SJSA1 (cell line): ENCODE measurements at regions not wholly inside any gene's neighbourhood (a gene's known extent, or its start where the extent isn't known, plus 50 kb on each side); places are given as distances from the start of the nearest gene placed in this dataset.

ENCODE experiments used
- DNase-seq, 2 experiments: peaks; one replicate each; pipeline ENCODE4 v3.0.0-alpha.2; 2015 to 2020; ENCODE audit warnings: low spot score in 2 of 2, low read depth in 1 of 2
- H3K27ac ChIP-seq: fragments of 250-450 bp; sonication (Bioruptor Pico); 2 replicates; pipeline ENCODE4 v1.5.1; 2020; ENCODE audit warnings: mild to moderate bottlenecking, moderate library complexity
- H3K27me3 ChIP-seq: fragments of 250-450 bp; sonication (Bioruptor Pico); replicated peaks from 2 replicates; pipeline ENCODE4 v1.5.1; 2020; ENCODE audit warnings: mild to moderate bottlenecking, moderate library complexity
- H3K36me3 ChIP-seq: fragments of 250-450 bp; sonication (Bioruptor Pico); 2 replicates; pipeline ENCODE4 v1.5.1; 2020; ENCODE audit warnings: mild to moderate bottlenecking
- H3K4me1 ChIP-seq: fragments of 250-450 bp; sonication (Bioruptor Pico); replicated peaks from 2 replicates; pipeline ENCODE4 v1.6.1; 2021; ENCODE audit warnings: mild to moderate bottlenecking
- H3K4me3 ChIP-seq: fragments of 250-450 bp; sonication (Bioruptor Pico); 2 replicates; pipeline ENCODE4 v1.5.1; 2020; ENCODE audit warnings: mild to moderate bottlenecking
- H3K9me3 ChIP-seq: fragments of 250-450 bp; sonication (Bioruptor Pico); replicated peaks from 2 replicates; pipeline ENCODE4 v1.5.1; 2020; ENCODE audit warnings: mild to moderate bottlenecking

GRCh38 chr12:59194794-59195193, 274.5 kb upstream of the LRIG3 start:
- Histone ChIP-seq H3K36me3 (no peaks in the 10 kb centered on the region), H3K4me1 (no peaks in the 10 kb centered on the region), H3K9me3 (no peaks in the 10 kb centered on the region), H3K27ac (no peak overlapping the region), H3K4me3 (no peak overlapping the region), H3K27me3 (no peaks in the 10 kb centered on the region)
- no peak for DNase-seq

GRCh38 chr12:59193476-59194050, 273.3 kb upstream of the LRIG3 start:
- Histone ChIP-seq H3K36me3 (no peaks in the 10 kb centered on the region), H3K4me3 (no peak overlapping the region), H3K9me3 (no peaks in the 10 kb centered on the region), H3K27me3 (no peaks in the 10 kb centered on the region), H3K27ac (no peak overlapping the region), H3K4me1 (no peaks in the 10 kb centered on the region)
- no peak for DNase-seq

GRCh38 chr12:59191372-59191771, 271.1 kb upstream of the LRIG3 start:
- Histone ChIP-seq H3K4me1 (no peaks in the 10 kb centered on the region), H3K36me3 (no peaks in the 10 kb centered on the region)
- DNase-seq: no peak

DNA sequence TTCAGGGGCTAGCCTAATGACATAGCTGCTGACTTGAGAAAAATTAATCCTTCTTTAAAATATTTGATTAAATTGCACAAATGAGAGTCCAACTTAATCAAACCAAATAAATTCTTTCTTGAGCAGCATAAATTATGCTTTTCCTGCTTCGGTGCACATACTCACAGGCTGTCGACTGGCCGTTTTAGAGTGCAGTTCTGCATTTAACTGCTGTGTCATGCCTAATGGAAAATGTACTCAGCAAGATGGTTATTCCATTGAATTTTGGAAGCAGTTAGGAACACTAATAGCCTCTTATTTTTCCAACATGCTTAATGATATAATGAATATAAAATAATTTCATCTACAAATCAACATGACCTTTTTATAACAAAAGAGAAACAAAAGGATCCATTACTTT, 266.1 kb upstream of the LRIG3 start:
- Histone ChIP-seq H3K9me3 (no peaks in the 10 kb centered on the region), H3K27ac (no peak overlapping the region), H3K4me1 (no peaks in the 10 kb centered on the region), H3K4me3 (no peak overlapping the region), H3K27me3 (0 out of 2 replicates have a peak, but pooled peaks cover 2% of the 10 kb centered on the region), H3K36me3 (no peaks in the 10 kb centered on the region)
- no peak for DNase-seq

More at GRCh38 chr12:59191372-59191771, 271.1 kb upstream of the LRIG3 start:
- Histone ChIP-seq H3K27ac (no peak overlapping the region), H3K27me3 (0 out of 2 replicates have a peak, but pooled peaks cover 2% of the 10 kb centered on the region), H3K9me3 (no peaks in the 10 kb centered on the region), H3K4me3 (no peak overlapping the region)

DNA sequence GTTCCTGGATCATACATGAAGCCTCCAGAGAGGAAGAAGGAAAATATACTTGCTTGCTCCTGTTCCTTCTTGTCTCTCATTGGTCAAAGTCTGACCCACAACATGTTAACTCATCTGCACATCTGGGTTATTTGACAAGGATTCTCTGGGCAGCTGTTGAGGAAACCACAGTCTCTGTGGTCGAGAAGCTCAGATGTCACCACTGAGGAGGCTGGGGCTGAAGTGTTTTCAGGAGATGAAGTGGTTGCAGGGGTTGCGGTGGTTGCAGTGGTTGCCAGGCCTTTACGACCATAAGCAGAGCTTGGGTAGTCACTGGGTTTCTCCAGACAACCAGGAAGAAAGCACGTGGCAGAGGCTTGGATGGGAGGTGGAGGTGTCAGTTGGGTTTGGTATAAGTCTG, 265.0 kb upstream of the LRIG3 start:
- Histone ChIP-seq H3K4me1 (no peaks in the 10 kb centered on the region), H3K4me3 (no peak overlapping the region), H3K27me3 (0 out of 2 replicates have a peak, but pooled peaks cover 2% of the 10 kb centered on the region), H3K36me3 (no peaks in the 10 kb centered on the region), H3K27ac (no peak overlapping the region), H3K9me3 (no peaks in the 10 kb centered on the region)
- no peak for DNase-seq

GRCh38 chr12:59182658-59183455, 262.6 kb upstream of the LRIG3 start:
- Histone ChIP-seq H3K36me3 (no peaks in the 10 kb centered on the region), H3K27ac (no peak overlapping the region), H3K27me3 (0 out of 2 replicates have a peak, but pooled peaks cover 2% of the 10 kb centered on the region), H3K4me1 (no peaks in the 10 kb centered on the region), H3K4me3 (no peak overlapping the region), H3K9me3 (no peaks in the 10 kb centered on the region)
- DNase-seq: no peak

DNA sequence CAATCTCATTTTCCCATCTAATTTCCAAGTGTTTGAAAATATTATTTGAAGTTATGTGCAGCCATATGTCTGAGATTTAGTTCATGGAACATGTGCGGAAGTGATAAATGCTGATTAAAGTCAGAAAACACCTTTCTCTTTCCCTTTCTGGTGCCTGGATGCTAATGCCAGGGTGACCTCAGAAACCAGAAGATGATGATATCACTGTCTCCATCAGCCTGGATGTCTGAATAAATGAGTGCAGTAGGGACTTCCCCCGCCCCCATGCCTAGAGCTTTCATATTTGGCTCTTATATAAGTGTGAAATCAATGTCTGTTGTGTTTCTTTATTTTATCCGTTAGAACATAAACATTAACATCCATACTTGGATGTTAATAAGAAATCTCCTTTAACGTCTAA, 261.9 kb upstream of the LRIG3 start:
- Histone ChIP-seq H3K27me3 (0 out of 2 replicates have a peak, but pooled peaks cover under 1% of the 10 kb centered on the region), H3K27ac (no peak overlapping the region), H3K36me3 (no peaks in the 10 kb centered on the region), H3K4me3 (no peak overlapping the region), H3K4me1 (no peaks in the 10 kb centered on the region), H3K9me3 (no peaks in the 10 kb centered on the region)
- DNase-seq: no peak

GRCh38 chr12:59181196-59181777, 261.0 kb upstream of the LRIG3 start:
- H3K4me3 ChIP-seq: no peak overlapping the region
- no peaks in the 10 kb centered on the region for H3K27me3 ChIP-seq
- H3K27ac ChIP-seq: no peak overlapping the region
- H3K9me3 ChIP-seq: no peaks in the 10 kb centered on the region
- H3K36me3 ChIP-seq: no peaks in the 10 kb centered on the region
- H3K4me1 ChIP-seq: no peaks in the 10 kb centered on the region
- no peak for DNase-seq

DNA sequence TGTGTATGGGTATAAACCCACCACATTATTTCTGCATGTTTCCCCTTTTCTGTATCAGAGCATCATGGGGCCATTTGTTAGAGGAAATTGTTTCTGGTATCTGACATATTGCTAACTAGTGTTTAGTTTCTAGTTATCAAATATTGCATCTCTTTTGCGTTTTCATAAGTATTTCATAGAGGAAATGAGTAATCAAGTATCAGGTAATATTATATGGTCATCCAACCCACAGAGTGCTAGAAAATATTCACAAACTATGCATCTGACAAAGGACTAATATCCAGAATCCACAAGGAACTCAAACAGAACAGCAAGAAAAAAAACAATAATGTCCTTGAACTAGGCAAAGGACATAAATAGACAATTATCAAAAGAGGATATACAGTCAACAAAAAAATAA, 258.9 kb upstream of the LRIG3 start:
- no peaks in the 10 kb centered on the region for H3K36me3 ChIP-seq
- DNase-seq: no peak
- H3K4me3 ChIP-seq: no peak overlapping the region
- H3K27me3 ChIP-seq: no peaks in the 10 kb centered on the region
- H3K9me3 ChIP-seq: no peaks in the 10 kb centered on the region
- H3K27ac ChIP-seq: no peak overlapping the region
- H3K4me1 ChIP-seq: no peaks in the 10 kb centered on the region

DNA sequence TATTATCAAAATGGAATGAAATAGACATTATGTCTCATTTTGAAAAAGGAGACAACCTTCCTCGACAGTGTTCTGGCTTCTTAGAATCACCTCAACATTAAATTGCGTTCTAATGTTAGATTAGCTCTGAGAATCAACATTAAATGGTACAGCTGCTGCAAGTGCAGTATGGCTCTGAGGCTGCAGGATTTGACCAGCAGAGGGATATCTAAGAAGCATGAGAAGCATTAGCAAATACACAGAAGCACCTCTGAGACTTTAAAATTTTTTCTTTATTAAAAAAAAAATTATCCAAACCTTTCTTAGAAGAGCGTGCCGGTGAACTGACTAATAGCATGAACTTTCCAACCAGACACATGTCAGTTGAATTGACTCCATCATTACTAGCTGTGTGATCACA, 253.4 kb upstream of the LRIG3 start:
- Histone ChIP-seq H3K4me1 (no peaks in the 10 kb centered on the region), H3K4me3 (no peak overlapping the region), H3K36me3 (no peaks in the 10 kb centered on the region), H3K27ac (no peak overlapping the region), H3K27me3 (peaks cover 6% of the 10 kb centered on the region; the same call in 1 of the 2 replicates), H3K9me3 (no peaks in the 10 kb centered on the region)
- DNase-seq: no peak

GRCh38 chr12:59168647-59169046, 248.3 kb upstream of the LRIG3 start:
- H3K4me1 ChIP-seq: no peaks in the 10 kb centered on the region
- H3K4me3 ChIP-seq: no peak overlapping the region
- H3K9me3 ChIP-seq: no peaks in the 10 kb centered on the region
- no peak overlapping the region for H3K27ac ChIP-seq
- peaks cover 10% of the 10 kb centered on the region; the same call in 1 of the 2 replicates for H3K27me3 ChIP-seq
- H3K36me3 ChIP-seq: no peaks in the 10 kb centered on the region
- no peak for DNase-seq

DNA sequence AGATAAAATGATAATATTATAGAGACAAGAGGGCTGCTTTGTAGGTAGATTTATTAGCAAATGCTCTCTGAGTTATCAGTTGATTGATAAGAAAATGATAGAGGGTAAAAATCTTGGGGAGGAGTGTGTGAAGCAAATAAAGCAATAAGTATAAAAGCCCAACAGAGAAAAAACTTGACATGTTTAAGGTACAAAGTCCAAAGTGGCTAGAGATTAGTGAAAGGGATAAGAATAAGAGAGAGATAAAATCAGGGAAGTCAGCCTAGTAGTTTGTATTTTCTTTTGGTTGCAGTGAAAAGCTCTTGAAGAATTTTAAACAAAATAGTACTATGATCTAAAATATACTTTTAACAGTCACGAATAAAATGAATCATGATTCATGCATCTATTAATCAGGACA, 246.2 kb upstream of the LRIG3 start:
- Histone ChIP-seq H3K4me3 (no peak overlapping the region), H3K27ac (no peak overlapping the region), H3K4me1 (no peaks in the 10 kb centered on the region), H3K9me3 (no peaks in the 10 kb centered on the region), H3K27me3 (peaks cover 10% of the 10 kb centered on the region; the same call in 1 of the 2 replicates), H3K36me3 (no peaks in the 10 kb centered on the region)
- DNase-seq: no peak

DNA sequence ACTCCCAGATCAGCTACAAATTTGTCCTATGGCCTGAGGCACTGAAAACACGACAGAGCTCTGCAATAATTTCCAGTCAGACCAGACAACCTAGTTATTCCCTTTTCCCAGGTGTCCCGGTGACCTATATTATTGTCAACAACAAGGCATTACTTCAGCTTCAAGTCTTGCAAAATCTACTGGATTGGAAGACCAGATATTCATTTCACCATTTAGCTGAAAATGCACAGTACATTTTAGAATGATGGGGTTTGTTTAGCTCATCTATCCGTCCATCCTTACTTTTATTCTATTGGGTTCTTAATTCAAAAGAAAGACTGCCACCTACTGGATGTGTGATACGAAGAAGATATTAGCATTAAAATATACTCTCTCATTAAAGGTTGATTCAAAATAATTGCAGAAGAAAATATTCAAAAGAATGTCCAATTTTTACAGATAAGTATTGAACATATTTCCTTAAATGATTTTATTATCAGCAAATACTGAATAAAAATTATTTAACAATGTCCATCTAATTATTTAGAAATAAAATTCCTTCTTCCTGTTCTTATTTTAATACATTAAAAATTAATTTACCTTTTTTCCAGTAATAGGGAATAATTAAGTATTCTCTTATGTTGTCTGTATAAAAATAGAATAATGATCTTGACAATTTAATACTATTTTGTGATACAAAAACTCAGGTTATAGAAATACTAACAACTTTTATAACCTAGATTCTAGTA, 244.9 kb upstream of the LRIG3 start:
- peak in 1 of 2 experiments; percentile 35 for DNase-seq
- Histone ChIP-seq H3K4me3 (no peak overlapping the region), H3K36me3 (no peaks in the 10 kb centered on the region), H3K4me1 (no peaks in the 10 kb centered on the region), H3K9me3 (no peaks in the 10 kb centered on the region), H3K27ac (no peak overlapping the region), H3K27me3 (0 out of 2 replicates have a peak, but pooled peaks cover 4% of the 10 kb centered on the region)
